GM10266 (cell line): ENCODE measurements at regions not wholly inside any gene's neighbourhood (a gene's known extent, or its start where the extent isn't known, plus 50 kb on each side); places are given as distances from the start of the nearest gene placed in this dataset.

Experiments used
- DNase-seq: peaks from one replicate; pipeline ENCODE4 v3.0.0; 2012; ENCODE audit errors: extremely low spot score
- CTCF ChIP-seq: IDR thresholded peaks from 2 replicates; pipeline ENCODE4 v1.5.1; 2012; ENCODE audit warnings: mild to moderate bottlenecking, low read depth; ENCODE audit not compliant: control insufficient read depth, insufficient read depth; ENCODE audit errors: missing control alignments

DNA sequence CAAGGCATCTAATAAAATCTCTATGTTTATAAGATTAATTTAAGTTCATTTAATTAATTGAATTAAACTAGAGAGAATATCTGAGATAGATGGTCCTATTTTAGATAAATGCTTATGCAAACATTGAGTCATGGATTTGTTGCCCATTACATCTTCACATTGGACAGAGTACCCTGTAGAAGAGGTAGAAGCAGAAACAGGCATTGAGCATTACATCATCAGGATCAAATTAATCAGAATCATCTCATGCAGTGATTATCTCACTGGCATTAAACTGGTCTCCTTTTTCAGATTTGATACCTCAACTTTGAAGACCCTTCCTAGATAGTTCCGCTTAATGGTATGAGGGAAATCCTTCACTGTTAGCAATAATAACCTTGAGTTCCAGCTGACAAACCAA lies 469.6 kb upstream of the VRK2 start:
- no peak for DNase-seq
- TF ChIP-seq CTCF: no peak

GRCh38 chr2:57597940-57598339 lies 448.7 kb upstream of the VRK2 start:
- DNase-seq: no peak
- TF ChIP-seq CTCF: no peak

GRCh38 chr2:57598551-57598950 lies 448.1 kb upstream of the VRK2 start:
- no peak for DNase-seq
- TF ChIP-seq CTCF: no peak

- TF ChIP-seq CTCF: no peak
- DNase-seq: no peak
Observed at GRCh38 chr2:57602733-57603132, 443.9 kb upstream of the VRK2 start.

- no peak for TF ChIP-seq CTCF
- DNase-seq: no peak
Observed at GRCh38 chr2:57614988-57615387, 431.6 kb upstream of the VRK2 start.

GRCh38 chr2:57615855-57616556 lies 430.6 kb upstream of the VRK2 start:
- no peak for TF ChIP-seq CTCF
- no peak for DNase-seq

- no peak for TF ChIP-seq CTCF
- no peak for DNase-seq
Observed at GRCh38 chr2:57617318-57617717, 429.3 kb upstream of the VRK2 start.
